HL-60/S4 (cell line): ENCODE measurements at regions not wholly inside any gene's neighbourhood (a gene's known extent, or its start where the extent isn't known, plus 50 kb on each side); places are given as distances from the start of the nearest gene placed in this dataset.

Experiments used
- in situ Hi-C: fragments of 300-500 bp; cut with MboI; formaldehyde crosslinking; loops from 2 replicates; pipeline ENCODE4 v1.14.3; 2022; ENCODE audit warnings: low sequenced_read_pairs

DNA sequence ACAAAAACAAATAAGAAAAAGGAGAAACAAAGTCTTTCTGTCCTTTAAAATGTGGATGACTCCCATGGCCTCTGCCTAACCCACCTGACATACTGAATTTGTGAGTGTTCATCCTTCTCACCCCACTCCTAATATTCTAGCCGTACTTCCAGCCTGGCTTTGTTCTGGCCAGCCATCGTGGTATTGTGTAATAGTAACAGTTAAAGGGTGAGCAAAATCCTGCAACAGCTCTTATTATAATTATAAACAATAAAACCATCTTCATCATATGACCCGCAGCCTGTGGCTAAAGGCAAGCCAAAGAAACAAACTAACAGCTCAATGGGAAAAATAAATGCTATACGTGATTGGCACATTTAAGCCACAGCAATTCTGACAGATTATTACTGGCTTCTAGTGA, 721.6 kb upstream of the TENM4 start:
- in situ Hi-C loops = no loop called here

DNA sequence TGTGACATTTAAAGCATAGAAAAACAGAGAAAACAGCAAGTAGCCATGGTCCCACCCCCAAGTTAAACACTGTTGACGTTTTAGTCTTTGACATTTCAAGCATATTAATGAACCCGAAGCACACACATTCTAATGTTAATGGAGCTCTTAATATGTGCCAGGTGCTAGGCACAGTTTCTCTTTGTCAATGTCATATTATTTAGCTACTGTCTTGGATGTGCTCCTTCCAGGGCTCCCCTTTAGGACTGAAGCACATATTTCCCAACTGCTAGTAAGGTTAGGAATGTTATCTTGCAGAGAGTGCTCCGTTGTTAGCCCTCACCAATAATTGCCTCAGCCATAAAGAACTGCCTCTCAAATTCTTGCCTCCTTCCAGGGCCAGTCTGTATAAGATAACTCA, 716.6 kb upstream of the TENM4 start:
- in situ Hi-C loops = no loop called here

DNA sequence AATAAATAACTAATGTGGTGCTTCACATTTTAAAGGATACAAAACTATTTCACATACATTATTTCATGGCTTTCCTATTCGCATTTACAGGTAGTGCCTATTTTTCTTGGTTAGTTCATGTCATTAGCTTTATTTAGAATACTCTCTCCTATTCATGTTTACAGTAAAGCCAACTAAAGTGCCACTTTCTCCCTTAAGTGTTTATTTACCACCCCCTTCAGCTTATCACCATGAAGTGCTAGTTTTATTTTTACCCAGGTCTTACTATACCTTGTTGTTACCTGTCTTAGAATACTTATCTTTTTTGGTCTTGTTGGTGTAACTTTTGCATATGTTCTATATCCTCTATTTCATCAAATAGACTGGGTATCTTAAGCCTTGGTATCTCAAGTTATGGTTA, 715.2 kb upstream of the TENM4 start:
- in situ Hi-C loops = no loop called here

DNA sequence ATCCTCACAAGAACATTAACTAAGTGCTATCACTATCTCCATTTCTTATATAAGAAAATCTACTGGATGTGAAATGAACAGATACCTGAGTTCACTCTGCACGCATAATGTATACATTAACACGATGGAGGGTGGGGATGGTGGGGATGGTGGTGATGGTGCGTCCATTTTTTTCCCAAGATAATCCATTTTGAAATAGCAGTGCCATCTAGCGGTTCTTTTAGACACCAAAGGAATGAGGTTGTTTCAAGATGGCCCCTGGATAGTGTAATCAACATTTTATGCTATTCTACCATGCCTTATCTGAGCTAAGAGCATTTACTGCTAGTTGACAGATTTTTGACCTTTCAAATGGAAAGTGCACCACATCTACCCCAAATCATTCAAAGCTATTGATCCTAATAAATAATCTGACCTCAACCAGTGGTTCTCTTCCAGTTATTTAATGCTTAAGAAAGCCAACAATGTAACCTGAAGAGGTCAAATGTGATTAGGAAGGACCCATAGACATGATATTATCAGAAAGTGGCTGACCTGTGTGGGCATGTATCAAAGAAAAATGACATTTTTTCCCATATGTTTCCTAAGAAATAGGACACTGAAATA, 714.7 kb upstream of the TENM4 start:
- in situ Hi-C loops = no loop called here

DNA sequence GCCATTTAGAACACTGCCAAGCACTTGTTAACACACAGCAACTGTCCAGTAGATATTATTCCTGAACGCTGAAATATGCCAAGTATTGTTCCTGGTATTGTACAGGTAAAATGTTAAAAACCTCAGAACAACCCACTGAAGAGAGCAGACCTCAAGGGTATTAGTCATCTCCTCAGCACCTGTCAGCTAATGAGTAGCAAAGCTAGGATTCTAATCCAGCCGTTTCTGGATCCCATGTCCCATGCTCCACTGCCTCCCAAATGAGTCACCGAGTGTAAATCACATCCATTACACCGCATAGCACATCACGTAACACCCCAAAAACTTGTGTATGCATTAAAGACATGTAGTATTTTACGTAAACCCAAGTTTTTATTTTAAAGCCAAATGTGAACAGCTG, 705.4 kb upstream of the TENM4 start:
- in situ Hi-C loops = no loop called here

DNA sequence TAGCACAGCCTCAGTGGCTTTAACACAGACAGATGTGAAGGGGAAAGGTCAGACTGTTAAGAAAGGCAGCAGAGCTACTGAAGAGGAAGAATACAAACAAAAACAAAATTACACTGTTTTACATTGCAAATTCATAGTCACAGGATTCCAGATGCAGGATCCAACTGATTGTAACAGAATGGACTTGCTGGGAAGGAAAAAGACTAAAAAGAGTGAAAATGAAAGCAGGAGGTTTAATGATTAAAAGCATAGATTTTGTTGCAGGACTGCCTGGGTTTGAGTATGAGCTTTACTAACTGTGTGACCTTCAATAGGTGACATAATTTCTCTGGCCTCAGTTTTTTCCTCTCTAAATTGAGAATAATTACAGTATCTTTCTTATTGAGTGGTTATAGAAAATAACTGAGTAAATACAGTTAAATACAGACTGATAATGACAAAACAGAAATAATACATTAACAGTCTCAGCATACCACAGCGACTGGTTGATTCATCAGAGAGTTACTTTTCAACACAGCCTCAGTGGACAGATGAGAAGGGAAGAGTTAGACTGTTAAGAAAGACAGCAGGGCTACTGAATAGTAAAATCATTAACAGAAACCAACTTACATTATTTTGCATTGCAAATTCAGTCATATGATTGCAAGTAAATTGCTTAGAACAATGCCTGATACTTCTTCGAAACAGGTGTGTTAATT, 704.2 kb upstream of the TENM4 start:
- in situ Hi-C loops = no loop called here

DNA sequence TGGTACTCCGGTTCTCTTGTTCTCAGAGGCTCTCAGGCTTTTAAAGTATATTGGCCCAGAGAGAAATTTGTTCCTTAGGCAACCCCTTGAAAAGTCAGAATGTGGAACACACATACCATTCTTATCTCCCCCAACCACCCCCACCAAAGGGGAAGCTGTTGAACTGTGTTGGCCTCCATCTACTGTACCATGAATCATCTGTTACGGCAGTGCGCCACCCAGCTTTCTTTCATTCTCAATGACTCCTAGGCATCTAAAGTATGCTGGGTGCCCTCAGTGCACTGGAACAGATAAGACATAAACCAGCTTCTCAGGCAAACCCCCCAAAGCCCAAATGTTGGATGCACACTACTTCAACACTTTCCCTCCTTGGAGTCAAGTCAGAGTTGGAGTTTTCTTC, 696.2 kb upstream of the TENM4 start:
- in situ Hi-C loops = no loop called here

DNA sequence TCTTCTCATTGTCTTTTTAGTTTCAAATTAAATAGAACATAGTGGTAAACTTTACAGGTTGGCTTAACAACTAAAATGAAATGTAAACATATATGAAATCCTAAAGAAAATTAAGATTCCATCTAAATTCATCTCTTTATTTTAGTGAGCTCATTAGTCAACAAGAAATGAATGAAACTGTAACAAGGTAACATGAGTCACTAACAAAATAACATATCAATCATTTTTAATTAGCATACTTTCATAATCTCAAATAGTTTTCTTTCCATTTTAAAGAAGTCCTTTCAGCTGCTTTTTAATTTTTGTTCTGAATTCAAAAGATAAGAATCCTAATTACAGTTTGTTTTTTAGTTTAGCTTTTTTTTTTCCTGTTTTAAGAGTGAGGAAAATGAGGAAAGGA, 688.6 kb upstream of the TENM4 start:
- in situ Hi-C loops = no loop called here

DNA sequence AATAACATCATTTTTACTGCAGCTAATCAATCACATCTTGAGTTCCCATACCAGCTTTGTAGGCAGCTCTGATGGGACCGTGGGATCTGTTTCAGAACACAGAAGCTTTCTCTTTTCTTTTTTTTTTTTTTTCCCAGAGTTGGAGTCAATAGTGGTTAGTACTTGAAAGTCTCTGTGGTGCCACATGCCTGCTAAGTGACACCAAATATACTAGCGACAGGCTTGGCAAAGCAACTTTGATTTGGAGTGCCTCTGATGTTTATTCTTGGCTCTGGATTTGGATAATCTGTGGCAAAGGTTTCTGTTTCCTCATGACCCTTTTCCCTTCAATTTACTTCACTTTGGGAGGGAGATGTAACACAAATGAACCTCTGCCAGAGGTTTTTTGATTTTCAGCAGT, 681.4 kb upstream of the TENM4 start:
- in situ Hi-C loops = no loop called here

DNA sequence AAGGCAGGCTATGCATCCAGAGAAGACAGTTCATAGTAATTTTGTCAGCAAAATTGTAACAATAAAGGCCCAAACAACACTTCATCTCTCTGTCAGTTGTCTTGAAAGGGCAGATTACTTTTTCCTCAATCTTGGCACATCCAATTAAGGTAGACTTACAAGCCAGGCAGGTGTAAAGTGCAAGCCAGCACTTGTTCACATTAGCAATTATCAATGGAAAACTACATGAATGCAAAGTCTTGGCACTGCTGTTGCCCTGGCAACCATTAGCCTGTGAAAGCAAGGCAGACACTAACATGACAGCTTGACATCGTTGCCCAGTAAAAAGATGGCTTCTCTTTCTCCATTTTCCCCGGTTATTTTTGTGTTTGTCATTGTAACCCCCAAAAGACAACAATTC, 677.2 kb upstream of the TENM4 start:
- in situ Hi-C loops = no loop called here

DNA sequence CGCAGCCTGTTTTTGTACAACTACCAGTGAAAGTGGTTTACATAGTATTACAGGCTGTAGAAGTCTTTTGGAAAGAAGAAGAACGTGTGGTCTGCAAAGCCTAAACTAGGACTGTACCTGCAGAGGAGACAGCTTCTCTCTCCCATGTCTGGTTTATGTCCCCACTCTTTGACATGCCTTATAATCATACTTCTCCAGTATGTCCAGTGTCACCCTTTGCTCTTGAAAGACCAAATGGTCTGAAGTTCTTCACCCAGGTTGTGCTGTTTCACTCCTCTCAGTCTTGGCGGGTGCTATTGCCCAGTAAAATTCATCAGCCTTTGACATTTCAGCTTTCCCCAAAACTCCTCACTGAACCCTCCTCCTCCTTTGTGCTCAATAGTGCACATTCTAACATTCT, 676.0 kb upstream of the TENM4 start:
- in situ Hi-C loops = no loop called here

DNA sequence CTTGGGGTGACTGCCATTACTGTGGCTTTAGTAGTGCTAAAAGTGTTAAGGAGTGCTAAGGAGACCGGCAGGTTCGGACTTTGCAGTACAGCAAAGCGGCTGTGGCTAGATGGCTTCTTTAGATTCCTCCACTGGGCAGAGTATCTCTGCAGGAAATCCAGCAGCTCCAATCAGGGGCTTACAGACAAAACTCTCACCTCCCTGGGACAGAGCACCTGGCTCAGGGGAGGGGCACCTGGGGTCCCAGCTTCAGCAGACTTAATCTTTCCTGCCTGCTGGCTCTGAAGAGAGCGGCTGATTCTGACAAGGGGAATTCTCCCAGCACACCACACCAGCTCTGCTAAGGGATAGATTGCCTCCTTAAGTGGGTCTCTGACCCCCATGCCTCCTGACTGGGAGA, 668.8 kb upstream of the TENM4 start:
- in situ Hi-C loops = no loop called here

DNA sequence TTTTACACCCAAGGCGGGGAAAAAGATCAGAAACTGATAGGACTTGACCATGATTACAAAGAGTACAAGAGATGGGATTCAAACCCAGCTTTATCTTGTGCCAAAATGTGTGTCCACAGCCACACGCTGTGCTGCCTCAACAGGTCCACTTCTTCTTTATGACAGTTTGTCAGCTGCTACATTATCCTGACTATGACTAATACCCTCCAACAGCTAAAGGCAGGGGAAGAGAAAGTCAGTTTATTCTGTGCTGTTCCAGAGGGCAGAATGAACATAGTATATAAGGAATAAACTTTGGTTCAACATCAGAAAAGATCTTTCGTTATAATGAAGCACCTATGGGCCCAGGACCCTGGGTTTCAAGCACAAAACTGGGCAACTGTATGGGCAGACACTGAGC, 668.2 kb upstream of the TENM4 start:
- in situ Hi-C loops = no loop called here

DNA sequence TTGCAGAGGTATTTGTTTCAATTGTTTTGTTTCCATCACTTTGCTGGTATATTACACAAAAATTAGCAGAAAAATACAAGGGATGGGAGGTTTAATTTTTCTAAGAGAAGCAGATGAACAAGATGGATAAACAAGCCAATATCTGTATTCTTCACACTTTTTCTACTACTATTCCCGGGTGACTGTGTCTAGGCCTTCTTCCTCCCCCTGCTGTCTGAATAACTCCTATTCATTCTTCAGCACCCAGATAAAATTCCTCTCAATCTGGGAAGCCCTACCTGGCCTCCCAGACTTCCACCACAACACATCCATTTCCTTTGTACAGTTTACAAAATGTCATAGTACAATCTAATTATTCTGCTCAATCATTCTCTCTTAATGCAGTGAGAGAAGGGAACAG, 666.6 kb upstream of the TENM4 start:
- in situ Hi-C loops = no loop called here

DNA sequence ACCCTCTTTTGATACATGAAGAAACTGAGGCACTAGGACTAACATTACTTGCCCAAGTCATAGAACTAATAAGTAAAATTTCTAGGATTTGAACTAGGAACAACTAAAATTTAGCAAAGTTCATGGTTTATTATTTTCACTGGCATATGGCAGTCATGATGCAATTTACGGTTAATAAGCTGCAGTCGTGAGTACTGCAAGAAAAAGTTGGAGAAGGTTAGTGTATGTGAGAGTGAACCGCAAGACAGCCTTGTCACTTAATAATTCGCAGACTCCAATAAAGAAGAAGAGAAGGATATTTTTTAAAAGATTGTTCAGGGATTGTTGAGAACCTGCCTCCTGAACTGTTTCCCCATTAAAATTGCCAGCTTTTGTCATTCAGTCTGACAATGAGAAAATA, 663.4 kb upstream of the TENM4 start:
- in situ Hi-C loops = no loop called here

DNA sequence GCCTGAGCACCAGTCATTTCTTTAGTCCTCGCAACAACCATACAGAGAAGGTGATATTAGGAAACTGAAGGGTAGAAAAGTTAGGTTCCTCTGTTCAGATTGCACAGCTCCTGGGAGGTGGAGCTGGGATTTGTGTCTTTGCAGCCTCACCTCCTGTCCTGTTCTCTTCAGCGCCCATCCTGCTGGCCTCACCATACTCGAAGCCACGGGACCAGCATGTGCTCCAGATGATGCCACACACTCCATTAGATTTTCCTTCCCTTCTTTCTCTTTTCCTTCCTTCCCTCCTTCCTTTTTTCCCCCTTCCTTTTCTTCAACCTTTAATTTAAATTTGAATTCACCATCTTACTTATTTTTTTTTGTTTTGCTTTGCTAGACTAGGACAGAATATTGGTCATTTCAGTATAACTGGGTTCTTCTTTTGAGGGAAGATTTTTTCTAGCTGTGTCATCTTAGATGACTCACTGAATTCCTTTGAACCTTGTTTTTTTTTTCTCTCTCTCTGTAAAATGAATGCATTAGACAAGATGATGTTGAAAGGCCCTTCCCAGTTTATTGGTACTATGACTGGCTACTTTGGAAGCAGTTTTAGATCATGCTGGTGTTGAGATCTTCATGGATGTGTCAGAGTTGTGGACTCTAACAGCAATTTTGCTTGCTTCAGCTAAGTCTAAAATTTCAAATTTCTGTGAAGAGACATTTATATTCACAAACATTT, 662.5 kb upstream of the TENM4 start:
- in situ Hi-C loops = no loop called here

DNA sequence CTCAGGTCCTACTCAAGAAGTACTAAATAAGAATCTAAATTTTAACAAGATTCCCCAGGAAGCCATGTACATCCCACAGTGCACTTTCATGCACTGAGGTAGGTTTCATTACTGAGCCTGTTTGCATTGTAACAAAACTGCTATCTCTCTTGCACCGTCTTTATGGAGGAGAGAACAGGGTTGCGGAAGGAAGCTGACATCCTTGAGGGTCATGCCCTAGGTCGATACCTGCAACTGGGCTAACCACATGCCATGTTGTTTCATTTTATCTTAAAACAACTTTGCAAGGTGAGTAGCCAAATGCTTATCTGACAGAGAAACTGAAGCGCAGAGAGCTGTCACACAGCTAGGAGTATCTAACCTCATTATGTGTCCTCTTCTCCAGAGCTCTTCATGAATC, 656.3 kb upstream of the TENM4 start:
- in situ Hi-C loops = no loop called here

DNA sequence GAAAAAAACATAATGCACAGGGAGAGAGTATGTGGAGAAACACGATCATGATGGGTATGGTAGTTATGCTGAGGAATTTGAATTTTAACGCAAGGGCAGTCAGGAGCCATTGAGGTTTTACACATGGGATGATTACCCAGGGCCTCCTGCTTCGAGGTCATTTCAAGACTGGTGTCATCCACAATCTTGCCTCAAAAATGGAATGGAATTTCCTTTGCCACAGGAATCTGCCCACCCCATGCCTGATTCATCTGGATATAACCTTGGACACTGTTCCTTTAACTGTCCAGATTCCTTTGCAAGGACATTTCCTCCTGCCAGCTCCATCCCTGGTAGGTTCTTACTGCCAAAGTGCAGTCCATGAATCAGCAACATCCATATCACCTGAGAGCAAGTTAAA, 655.9 kb upstream of the TENM4 start:
- in situ Hi-C loops = no loop called here

DNA sequence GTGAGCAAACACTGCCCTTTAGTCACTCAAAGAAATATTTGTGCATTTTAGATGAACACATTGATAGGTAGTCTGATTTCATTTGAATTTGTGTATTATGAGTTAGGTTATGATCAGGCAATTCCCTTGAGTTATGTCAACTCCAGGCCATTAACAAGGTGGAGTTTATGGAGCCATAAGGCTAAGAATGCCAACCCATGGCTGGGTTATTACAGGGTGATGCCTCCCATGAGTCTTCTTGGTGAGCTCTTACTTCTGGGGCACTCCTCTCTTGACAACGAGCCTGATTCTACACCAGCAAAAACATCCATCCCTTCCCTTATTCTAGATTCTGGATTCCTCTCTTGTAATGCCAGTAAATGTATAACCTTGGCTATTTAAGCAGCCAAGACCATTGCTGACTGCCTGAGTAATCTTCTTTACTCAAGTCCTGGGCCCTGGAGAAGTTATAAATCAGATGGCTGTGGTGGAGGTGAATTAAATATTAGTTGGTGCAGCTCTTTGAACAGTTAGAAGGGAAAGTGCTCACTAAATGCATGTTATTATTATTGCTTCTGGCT, 645.7 kb upstream of the TENM4 start:
- in situ Hi-C loops = no loop called here

DNA sequence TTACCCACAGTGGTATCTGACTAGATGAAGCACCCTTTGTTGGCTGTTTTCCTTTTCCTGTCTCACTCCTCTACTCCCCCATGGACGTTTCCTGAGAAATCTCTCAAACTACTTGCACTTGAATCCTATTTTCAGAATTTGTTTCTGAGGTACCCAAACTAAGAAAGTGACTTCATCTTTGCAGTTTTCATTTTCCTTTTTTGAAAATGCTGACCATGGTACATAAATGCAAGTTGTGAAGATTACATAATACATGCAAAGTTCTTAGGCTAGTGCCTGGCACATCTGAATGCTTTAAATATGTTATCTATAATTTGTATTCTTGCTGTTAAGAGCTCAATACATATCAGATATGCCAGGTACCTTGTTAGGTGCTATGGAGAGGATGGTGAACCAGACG, 644.7 kb upstream of the TENM4 start:
- in situ Hi-C loops = no loop called here

DNA sequence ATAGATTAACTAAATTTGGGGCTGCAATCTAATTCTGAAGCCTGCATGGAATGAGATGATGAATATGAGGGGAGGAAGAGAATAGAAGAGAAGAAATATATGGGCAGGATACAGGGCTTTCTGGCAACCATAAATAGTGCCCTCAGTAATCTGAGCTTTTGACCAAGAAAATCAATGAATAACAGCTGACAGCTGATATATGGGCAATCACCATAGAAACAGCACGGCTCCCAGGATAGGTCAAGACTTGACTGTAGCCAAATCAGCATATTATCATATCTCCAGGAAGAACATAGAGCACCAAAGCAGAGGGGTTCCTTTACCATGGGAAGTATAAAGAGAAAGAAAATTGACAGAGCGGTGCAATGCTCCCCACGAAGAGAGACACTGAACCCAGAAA, 643.8 kb upstream of the TENM4 start:
- in situ Hi-C loops = no loop called here

DNA sequence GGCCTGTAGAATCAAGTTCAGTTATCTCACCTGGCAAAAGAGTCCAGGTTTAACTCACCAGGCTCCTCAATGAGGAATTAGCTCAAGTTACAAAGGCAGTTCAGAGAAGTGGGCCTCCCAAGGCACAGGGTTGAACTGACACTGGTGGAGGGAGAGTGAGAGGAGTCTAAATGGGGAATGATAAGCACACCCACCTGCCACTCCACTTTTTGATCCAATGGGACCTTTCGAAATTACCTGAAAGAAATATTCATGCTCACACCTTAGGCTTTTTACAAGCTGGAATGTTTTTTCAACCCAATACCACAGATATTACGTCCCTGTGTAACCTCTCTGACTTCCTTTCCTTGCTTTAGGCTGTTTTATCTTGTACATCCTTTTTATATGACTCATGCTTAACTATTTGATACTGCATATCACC, 642.7 kb upstream of the TENM4 start:
- in situ Hi-C loops = no loop called here
